DMS53 treated with DMSO at 0.1 percent for 48 hours (cell line): ENCODE measurements at regions not wholly inside any gene's neighbourhood (a gene's known extent, or its start where the extent isn't known, plus 50 kb on each side); places are given as distances from the start of the nearest gene placed in this dataset.
A peak's percentile ranks its signal among the peaks of the same experiment; 100 is the strongest.
"Not testable (repeated sequence)": the region's sequence is repeated elsewhere in the genome, so short reads cannot be mapped to it uniquely, and the experiment has no call there.

ENCODE experiments used
- DNase-seq: peaks from one replicate; lab custom pipeline; 2025; ENCODE audit not compliant: unreplicated experiment; lab: John Stamatoyannopoulos, UW

DNA sequence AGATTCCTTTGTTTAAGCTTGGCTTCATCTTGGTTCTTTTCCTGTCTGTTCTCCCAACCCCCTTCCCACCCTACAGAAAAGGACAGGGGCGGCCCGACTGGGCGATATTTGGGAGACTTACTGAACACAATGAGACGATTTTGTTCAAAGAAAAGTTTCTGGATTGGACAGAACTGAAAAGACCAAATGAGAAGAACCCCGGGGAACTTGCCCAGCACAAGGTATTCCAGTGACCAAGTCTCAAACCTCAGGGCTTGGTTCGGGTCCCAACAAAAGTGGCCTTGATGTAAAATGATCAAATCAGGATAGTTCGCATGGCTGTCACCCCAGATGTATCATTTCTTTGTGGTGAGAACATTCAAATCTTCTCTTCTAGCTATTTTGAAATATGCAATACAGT is 73.9 kb upstream of the LYZL2 start:
- DNase-seq = not testable (repeated sequence)

DNA sequence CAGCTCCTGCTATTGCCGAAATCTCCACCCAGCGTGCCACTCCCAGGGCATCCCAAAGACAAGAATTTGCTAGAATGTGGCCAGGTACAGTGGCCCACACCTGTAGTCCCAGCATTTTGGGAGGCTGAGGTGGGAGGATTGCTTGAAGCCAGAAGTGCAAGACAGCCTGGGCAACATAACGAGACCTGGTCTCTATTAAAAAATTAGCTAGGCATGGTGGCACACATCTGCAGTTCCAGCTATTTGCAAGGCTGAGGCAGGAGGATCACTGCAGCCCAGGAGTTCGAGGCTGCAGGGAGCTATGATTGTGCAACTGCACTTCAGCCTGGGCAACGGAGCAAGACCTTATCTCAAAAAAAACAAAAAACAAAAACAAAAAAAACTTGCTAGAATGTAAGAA is 73.3 kb upstream of the LYZL2 start:
- DNase-seq = no peak

DNA sequence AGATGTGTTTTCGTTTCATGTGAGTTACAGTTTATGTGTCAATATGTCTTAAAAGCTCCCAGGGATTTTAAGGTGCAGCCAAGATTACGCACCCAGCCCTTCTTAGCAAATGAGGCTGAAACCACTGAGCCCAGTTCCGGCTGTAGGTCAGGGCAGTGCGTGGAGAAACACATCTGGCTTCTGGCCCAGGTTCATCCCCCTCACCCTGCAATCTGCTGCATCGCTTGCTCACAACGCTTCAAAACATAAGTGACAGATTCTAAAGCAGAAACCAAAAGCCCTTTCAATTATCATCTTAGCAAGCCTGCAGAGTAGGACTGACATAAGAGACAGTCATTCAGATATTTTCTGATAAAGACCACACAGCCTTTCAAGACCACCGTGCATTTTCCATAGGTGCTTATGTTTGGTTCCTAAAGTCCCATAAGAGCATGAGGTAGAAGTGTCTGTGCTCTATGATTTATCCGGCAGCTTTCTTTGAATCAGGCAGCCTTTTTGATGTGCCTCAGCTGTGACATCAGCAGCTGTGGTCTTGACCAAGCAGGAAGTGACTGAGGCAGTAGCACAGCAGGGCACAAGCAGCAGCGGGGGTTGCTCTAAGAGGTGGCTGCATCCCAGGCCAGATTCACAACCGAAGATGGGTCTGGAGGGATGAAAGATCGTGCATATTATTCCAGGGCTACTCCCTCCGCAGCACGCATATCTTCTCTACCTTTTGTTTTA is 72.1 kb upstream of the LYZL2 start:
- DNase-seq = no peak

DNA sequence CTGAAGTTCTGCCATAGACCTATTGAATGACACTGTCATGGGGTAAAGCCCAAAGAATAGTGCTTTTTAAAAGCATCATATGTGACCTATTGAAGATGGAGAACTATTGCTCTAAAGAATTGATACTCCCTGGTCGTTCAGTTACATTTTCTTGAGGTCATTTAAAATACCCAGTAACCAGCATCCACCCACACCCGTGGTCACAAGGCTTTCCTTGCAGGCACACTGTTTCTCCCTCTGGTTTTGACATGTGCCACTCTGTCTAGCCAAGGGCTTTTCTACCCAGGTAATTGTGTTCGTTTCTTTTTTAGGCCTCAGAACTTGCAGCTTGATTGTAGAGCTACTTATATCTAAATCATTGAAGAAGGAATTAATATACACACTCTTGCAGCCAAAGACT is 68.3 kb upstream of the LYZL2 start:
- no peak for DNase-seq

DNA sequence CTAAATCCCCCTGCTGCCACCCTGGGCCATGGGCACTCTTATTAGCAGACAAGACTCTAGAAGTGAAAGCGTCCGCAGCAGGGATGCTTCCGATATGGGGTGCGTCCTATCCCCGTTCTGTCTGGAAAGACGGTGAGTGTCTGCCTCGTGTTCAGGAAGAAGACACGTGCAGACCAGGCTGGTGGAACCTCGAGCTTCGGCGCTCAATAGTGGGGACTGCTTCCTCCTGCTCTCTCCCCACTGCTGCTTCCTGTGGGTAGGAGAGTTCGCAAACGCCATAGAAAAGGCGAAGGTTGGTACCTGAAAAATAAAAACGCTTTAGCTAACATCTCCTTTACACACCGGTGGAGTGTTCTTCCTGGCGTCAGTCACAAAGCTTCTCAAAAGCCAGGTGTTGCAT is 67.7 kb upstream of the LYZL2 start:
- DNase-seq = not testable (repeated sequence)

DNA sequence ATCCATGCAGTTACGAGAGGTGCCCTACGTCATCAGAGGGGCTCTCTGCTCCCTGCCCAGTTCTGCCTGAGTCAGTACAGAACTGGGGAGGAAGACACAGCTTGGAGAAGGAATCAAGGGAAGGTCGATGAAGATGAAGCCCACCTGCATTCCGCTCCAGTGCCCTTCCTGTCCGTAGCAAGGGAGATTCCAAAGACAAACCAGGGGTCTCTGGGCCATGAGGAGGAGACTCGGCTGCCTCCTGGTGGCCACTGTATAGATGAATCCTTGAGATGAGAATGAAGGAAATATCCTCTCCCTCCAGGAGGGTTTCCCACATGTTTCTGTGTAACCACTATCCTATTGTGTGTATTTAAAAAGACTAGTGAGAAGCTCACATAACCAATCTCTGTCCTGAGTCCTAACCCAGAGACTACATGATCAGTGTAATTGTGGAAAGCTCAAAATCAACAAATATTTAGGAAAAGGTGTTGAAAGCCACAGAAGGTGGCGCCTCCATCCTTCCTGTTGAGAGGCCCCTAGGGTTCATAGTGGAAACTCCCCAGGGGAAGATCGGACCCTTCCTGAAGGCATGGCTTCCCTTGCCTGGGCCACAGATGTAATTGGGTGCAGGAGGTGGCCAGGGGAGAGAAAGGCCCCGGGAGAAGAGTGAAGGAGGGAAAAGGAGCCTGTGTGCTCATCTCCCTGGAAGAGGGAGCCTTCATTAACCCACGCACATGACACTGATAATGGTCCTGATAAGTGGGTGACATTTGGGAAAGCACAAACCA is 67.0 kb upstream of the LYZL2 start:
- DNase-seq = not testable (repeated sequence)

DNA sequence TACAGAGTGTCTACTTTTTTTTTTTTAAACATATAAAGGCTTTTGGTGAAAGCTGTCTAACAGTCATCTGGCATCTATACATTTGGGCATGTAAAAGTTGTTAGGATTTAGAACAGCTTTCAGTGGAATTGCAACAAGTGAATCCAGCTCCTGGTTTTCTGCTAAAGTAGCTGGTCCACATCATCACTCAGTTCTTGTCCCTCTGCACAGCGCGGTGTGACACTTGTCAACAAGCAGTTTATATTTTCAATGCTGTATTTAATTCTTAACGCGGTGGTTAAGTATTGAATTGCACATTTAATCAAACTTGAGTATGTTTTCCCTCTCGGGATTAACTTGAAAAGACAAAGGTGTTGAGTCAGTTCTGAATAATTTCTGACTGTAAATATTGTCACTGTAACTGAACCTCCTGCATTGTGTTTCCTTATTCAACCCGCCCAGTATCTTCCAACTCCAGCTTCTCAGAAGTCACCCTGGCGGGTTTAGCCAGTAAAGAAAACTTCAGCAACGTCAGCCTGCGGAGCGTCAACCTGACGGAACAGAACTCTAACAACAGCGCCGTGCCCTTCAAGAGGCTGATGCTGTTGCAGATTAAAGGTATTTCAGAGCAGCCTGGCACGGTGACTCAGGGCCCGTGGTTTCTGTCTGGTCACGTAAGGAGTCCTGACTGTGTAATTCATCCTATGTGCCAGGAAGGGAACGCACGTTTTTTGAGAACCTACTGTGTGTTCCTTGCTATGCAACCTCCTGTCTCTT is 66.1 kb upstream of the LYZL2 start:
- DNase-seq = peak; percentile 23

DNA sequence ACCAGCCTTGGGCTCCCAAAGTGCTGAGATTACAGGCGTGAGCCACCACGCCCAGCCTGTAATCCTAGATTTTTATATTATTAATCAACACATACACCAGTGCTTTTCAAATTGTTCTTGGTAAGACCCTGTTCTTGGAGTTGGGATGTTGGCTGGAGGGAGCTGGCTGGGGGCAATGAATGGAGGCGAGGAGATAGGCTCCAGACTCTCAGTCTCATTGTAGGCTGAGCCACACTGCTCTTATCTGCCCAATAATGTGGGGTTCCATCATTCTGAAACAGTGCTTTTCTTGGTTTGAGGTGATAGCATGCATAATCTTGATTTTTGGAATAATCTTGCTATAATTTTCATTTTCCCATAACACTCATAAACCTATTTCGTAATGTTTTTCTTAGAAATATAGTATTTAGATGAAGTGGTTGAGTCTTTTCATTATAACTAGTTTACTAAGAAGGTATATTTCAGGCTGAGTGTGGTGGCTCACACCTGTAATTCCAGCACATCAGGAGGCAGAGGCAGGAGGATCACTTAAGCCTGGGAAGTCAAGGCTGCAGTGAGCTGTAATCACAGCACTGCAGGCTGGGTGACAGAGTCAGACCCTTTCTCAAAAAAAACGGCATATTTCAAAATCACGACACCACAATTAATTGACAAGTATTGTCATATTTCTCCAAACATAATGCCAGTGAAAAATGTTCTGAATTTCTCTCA is 65.1 kb upstream of the LYZL2 start:
- no peak for DNase-seq

DNA sequence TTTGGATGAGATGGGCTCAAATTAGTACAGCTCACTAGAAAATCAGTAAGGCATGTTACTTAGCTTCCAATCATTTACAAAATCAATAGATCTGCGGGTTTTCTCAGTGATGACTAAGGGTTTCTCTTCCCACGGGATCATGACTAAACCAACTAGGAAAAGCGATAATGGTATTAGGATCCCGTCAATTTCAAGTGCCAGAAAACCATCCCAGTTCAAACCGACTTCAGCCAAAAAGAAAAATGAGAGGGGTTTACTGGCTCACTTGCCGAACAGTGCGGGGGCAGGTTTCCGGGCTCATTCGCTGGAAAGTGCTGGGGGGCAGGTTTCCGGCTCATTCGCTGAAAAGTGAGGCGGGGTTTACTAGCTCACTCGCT is 62.1 kb upstream of the LYZL2 start:
- DNase-seq = no peak

DNA sequence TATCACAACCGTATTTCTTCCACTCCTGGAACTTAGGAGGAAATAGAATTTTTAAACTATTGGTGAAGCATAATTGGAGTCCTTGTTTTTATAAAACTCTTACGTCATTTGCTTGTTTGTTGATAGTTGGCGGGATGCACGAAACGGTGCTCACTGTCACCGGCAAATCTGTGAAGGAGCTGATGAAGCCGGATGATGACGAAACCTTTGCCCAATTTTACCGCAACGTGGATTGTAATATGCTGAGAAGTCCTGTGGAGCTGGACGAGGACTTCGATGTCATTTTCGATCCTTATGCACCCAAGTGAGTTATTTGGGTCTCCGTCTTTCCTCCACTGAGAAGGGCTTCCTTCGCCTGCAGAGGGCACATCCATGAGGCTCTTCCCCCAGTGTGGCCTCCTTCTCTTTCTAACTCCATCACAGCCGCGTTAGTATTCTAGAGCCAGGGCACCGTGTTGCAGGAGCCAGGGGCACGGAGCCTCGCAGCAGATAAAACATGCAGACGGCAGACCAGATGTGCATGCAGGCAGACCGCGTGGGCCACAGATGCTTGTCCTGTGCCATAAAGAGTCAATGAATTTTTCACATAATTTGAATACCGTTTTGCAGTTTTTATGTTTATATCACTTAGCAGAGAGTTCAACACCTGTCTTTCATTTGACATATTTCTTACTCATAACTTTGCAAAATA is 61.5 kb upstream of the LYZL2 start:
- DNase-seq = not testable (repeated sequence)

DNA sequence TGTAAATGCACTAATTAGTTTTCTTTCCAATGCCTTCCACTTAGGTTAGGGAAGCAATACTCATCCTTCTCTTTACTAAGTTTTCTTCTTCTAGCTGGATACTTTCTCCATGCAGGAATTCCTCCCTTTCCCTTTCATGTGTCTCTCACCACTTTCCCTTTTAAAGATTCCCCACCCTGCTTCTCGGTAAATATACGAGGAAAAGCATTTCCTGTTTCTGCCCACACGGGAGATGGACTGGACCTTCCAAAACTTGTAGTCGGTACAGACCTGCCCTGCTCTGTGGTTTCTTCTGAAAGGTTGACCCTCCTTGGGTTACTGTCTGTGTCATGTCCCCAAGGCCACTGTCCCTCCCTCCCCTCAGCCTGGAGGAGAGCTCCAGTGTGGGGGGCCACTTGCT is 58.9 kb upstream of the LYZL2 start:
- no peak for DNase-seq

DNA sequence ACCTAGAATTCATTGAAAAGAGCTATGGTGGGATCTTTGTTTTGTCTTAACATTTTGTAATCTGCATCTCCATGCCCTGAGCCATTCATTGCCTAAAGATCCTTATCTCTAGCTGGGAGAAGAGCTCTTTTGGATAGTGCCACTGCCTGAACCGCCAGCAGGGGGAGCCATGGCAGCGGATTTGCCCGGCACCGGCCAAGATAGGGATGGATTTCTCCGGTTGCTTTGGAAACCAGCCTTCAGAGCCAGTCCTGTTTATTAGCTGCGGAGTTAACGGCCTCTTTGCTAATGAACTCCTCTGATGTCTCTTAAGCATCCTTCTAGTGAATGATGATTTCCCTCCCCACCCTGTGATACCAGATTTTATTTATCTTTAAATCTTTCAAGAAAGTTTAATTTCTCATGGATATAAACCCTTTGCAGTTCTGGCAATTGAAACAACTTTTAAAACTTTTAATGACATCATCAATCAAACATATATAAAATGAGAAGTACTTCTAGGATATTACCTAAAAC is 58.2 kb upstream of the LYZL2 start:
- peak; percentile 40 for DNase-seq

DNA sequence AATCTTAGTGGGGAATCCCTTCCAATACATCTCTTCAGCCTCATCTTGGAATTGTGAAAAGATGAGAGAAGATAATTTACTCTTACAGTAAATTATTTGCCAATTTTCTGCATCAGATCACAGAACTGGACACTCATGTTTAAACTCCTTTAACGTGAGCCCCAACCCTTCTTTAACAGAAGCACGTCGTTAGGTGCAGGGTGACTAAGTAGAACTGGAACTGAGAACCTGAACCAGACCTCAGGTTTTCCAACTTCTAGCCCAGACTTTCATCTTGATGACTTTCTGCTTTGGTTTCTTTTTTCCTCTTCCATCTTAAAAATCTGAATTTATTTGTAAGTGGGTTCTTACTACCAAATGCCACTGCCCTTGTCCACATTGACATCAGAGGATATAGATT is 57.2 kb upstream of the LYZL2 start:
- DNase-seq = no peak

DNA sequence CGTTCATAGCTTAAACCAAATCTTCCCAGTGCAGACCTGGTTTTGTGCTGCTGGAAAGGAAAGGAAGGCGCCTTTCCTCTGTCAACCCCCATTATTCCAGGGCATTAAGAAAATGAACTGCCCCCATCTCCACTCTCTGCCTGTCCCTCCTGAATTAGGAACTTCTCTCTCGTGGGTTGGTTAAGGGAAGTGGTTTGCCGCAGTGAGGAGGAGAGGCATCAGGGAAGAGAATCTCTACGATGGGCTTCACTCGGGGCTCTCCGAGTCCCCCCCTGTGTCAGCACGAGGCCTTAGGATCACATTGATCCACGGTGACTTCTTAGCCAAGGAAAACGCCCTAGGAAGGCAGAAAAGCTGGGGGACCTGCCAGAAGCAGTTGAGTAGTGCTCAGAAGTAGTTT is 53.9 kb upstream of the LYZL2 start:
- DNase-seq = no peak

DNA sequence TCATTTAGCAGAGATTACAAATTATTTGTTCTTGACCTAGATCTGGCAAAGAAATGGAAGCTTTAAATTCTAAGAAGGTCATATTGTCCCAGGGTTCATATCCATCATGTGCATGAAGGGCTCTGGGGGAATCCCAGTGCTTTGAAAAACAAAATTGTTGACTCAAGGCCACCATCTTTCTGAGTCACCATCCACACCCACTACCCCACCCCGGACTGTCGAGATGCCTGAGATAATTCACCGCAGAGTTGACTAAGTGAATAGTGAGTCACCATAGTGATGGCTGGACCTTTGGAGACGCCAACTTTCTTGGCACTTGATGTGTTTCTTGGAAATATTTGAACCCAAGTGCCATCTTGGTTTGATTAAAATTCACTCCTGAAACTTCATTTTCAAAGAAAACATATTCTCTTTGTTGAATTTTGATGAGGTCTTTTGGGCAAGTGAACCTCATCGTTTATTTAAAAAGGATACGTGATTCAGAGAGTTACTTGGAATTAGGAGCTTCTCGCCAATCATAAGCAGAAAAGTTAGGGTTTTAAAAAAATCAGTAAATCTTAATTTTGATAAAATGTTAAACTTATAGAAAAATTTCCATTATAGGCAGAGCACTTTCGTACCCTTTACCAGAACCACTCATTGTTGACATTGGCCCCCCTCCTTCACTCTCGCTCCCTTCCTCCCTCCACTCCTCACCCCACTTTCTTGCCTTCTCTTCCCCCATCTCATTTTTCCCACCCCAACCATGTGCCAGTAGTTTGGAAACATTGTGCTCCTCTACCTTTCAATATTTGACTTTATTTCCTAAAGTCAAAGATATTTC is 53.0 kb upstream of the LYZL2 start:
- not testable (repeated sequence) for DNase-seq

DNA sequence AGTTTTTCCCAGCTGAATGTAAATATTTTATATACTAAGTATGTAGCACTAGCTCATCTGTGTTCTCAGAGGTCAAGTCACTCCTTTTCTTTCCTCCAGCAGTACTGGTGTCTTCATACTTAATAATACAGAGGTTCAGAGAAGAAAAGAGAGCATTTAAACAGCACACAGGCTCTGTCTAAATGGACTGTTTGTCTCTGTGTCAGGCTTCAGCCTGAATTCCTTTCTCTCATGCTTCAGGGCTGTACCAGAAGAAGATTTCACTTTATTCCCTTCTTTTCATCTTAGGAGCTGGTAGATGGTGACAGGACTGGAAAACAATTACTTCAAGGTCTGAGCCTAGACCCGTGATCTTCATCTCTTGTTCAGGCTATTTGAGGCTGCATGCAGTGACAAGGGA is 51.4 kb upstream of the LYZL2 start:
- DNase-seq = no peak
